ENCODE measurements at regions not wholly inside any gene's neighbourhood (a gene's known extent, or its start where the extent isn't known, plus 50 kb on each side); places are given as distances from the start of the nearest gene placed in this dataset.

DNA sequence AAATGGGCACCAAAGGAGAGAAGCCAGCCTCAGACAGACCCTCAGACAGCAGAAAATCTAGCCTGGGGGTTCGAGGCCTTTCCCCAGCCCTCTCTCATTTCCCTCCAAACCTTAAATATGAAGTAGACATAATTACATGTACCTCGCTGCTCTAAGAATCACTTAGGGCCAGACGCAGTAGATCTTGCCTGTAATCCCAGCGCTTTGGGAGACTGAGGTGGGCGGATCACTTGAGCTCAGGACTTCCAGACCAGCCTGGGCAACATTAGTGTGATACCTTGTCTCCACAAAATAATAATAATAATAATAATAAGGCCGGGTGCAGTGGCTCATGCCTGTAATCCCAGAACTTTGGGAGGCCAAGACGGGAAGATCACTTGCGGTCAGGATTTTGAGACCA, 52.1 kb upstream of the WNT7B start:
- 95% methylated on average over 7 of the region's 8 CpGs for WGBS (ENCODE audit: low lambda C conversion rate)
- H3K79me2 ChIP-seq (ENCODE audit: insufficient read depth) = no peaks in the 10 kb centered on the region
- no peaks in the 10 kb centered on the region for H4K20me1 ChIP-seq (ENCODE audit: insufficient read depth)
- H3K36me3 ChIP-seq (replicated peaks in 1 of 2; ENCODE audit: control insufficient read depth in 1 of 2, insufficient read depth in 2 of 2, low read length in 1 of 2) = no peaks in the 10 kb centered on the region
- DNase-seq = no peak
- no peak overlapping the region for H3K4me3 ChIP-seq (ENCODE audit: low read depth in 2 of 2, low read length in 1 of 2)
- H3K9me2 ChIP-seq = no peaks in the 10 kb centered on the region
- H3K27ac ChIP-seq (ENCODE audit: low read depth in 2 of 2, low read length in 1 of 2) = no peak overlapping the region
- H3K4me1 ChIP-seq (ENCODE audit: control insufficient read depth in 1 of 2, insufficient read depth in 2 of 2, low read depth in 1 of 2, low read length in 1 of 2) = no peaks in the 10 kb centered on the region
- POLR2A ChIA-PET = no interaction called here
- H3K4me2 ChIP-seq = no peak overlapping the region
- CTCF ChIA-PET = interaction anchor here (1.0 to 2.2 kb wide), 3 partner anchors 14 to 23 kb away, joined by 3 to 8 read pairs (median 4); no protein-coding TSS in a partner anchor
- TF ChIP-seq JUND (IDR thresholded peaks at IDR 0.05) (no peak), NFIC (IDR thresholded peaks at IDR 0.05; ENCODE audit: borderline replicate concordance) (no peak), TCF12 (IDR thresholded peaks at IDR 0.05) (no peak), GATA2 (CRISPR knock-in tag; IDR thresholded peaks at IDR 0.05) (no peak), MXI1 (IDR thresholded peaks at IDR 0.05; ENCODE audit: low read depth, low read length) (no peak), TAF1 (IDR thresholded peaks at IDR 0.05; ENCODE audit: borderline replicate concordance, low read depth, low read length) (no peak)
- peaks cover 9% of the 10 kb centered on the region for H3F3A ChIP-seq (replicated peaks; ENCODE audit: insufficient read depth)
- H2AFZ ChIP-seq (ENCODE audit: low read depth) = no peak overlapping the region
- H3K9ac ChIP-seq = no peak overlapping the region
- H3K27me3 ChIP-seq (ENCODE audit: insufficient read depth) = no peaks in the 10 kb centered on the region
- H3K9me3 ChIP-seq = no peaks in the 10 kb centered on the region

DNA sequence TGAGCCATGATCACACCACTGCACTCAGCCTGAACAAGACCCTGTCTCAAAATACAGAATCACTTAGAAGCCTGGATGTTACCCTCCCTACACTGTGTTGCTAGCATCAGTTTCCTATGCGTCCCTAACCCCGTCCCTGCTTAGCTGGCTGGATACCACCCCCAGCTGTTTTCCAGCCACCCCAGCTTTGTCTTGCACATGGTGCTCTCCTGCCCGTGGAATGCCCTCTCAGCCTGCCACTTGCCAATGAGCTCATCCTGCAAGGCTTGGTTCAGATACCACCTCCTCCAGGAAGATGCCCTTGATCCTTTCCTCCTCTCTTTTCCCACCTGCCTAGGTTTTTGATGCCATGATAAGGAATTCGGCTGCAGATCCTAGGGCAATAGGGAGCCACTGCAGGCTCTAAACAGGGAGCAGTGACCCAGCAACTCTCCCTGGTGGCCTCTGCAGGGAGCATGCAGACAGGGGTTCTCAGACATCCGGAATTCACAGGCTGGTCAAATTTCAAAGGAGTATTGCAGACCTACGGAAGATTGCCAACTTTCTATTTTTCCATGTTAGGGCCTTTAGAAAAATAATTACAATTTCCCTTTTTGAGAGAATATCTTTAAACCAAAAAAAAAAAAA, 52.7 kb upstream of the WNT7B start:
- Histone ChIP-seq H3K4me2 (no peak overlapping the region), H3F3A (replicated peaks; ENCODE audit: insufficient read depth) (peaks cover 9% of the 10 kb centered on the region), H3K79me2 (ENCODE audit: insufficient read depth) (no peaks in the 10 kb centered on the region; the same call in 1 of the 2 replicates), H3K9me3 (no peaks in the 10 kb centered on the region), H3K9me2 (no peaks in the 10 kb centered on the region), H4K20me1 (ENCODE audit: insufficient read depth) (no peaks in the 10 kb centered on the region), H3K27me3 (ENCODE audit: insufficient read depth) (no peaks in the 10 kb centered on the region), H3K4me3 (ENCODE audit: low read depth in 2 of 2, low read length in 1 of 2) (no peak overlapping the region), H3K9ac (no peak overlapping the region), H3K27ac (ENCODE audit: low read depth in 2 of 2, low read length in 1 of 2) (no peak overlapping the region), H3K4me1 (ENCODE audit: control insufficient read depth in 1 of 2, insufficient read depth in 2 of 2, low read depth in 1 of 2, low read length in 1 of 2) (no peaks in the 10 kb centered on the region), H2AFZ (ENCODE audit: low read depth) (no peak overlapping the region), H3K36me3 (replicated peaks in 1 of 2; ENCODE audit: control insufficient read depth in 1 of 2, insufficient read depth in 2 of 2, low read length in 1 of 2) (no peaks in the 10 kb centered on the region)
- POLR2A ChIA-PET = no interaction called here
- DNase-seq = no peak
- 91% methylated on average over 6 of the region's 6 CpGs for WGBS (ENCODE audit: low lambda C conversion rate)
- TF ChIP-seq, protein P1, sequence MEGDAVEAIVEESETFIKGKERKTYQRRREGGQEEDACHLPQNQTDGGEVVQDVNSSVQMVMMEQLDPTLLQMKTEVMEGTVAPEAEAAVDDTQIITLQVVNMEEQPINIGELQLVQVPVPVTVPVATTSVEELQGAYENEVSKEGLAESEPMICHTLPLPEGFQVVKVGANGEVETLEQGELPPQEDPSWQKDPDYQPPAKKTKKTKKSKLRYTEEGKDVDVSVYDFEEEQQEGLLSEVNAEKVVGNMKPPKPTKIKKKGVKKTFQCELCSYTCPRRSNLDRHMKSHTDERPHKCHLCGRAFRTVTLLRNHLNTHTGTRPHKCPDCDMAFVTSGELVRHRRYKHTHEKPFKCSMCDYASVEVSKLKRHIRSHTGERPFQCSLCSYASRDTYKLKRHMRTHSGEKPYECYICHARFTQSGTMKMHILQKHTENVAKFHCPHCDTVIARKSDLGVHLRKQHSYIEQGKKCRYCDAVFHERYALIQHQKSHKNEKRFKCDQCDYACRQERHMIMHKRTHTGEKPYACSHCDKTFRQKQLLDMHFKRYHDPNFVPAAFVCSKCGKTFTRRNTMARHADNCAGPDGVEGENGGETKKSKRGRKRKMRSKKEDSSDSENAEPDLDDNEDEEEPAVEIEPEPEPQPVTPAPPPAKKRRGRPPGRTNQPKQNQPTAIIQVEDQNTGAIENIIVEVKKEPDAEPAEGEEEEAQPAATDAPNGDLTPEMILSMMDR (IDR thresholded peaks at IDR 0.05) = no peak
- no peak for TF ChIP-seq GATA2 (CRISPR knock-in tag; IDR thresholded peaks at IDR 0.05)
- TF ChIP-seq, protein P2, sequence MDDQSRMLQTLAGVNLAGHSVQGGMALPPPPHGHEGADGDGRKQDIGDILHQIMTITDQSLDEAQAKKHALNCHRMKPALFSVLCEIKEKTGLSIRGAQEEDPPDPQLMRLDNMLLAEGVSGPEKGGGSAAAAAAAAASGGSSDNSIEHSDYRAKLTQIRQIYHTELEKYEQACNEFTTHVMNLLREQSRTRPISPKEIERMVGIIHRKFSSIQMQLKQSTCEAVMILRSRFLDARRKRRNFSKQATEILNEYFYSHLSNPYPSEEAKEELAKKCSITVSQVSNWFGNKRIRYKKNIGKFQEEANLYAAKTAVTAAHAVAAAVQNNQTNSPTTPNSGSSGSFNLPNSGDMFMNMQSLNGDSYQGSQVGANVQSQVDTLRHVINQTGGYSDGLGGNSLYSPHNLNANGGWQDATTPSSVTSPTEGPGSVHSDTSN (IDR thresholded peaks at IDR 0.05) = no peak
- TF ChIP-seq ELF1 (IDR thresholded peaks at IDR 0.05) = no peak
- no peak for TF ChIP-seq MXI1 (IDR thresholded peaks at IDR 0.05; ENCODE audit: low read depth, low read length)
- TF ChIP-seq SMC3 (IDR thresholded peaks at IDR 0.05; ENCODE audit: low read depth, low read length) = no peak
- TF ChIP-seq RFX5 (IDR thresholded peaks at IDR 0.05; ENCODE audit: low read length) = no peak
- TF ChIP-seq, protein P3, sequence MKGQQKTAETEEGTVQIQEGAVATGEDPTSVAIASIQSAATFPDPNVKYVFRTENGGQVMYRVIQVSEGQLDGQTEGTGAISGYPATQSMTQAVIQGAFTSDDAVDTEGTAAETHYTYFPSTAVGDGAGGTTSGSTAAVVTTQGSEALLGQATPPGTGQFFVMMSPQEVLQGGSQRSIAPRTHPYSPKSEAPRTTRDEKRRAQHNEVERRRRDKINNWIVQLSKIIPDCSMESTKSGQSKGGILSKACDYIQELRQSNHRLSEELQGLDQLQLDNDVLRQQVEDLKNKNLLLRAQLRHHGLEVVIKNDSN (IDR thresholded peaks at IDR 0.05; ENCODE audit: borderline replicate concordance, low read depth) = no peak
- CTCF ChIA-PET = interaction anchor here (1.0 to 2.2 kb wide), 4 partner anchors 14 to 23 kb away, joined by 3 to 8 read pairs (median 4); no protein-coding TSS in a partner anchor
